NCI-H2227 (cell line): ENCODE measurements at regions not wholly inside any gene's neighbourhood (a gene's known extent, or its start where the extent isn't known, plus 50 kb on each side); places are given as distances from the start of the nearest gene placed in this dataset.

Experiments used
- DNase-seq: peaks from one replicate; lab custom pipeline; 2025; ENCODE audit not compliant: unreplicated experiment; lab: John Stamatoyannopoulos, UW

- DNase-seq: no peak
Observed at GRCh38 chr16:60605176-60605575, 1431.1 kb downstream of the CDH8 start.

- no peak for DNase-seq
Observed at GRCh38 chr16:60586493-60586892, 1449.7 kb downstream of the CDH8 start.

GRCh38 chr16:60582528-60582927, 1453.7 kb downstream of the CDH8 start:
- DNase-seq: no peak

GRCh38 chr16:60566901-60567300, 1469.3 kb downstream of the CDH8 start:
- DNase-seq: no peak

GRCh38 chr16:60564588-60564987, 1471.7 kb downstream of the CDH8 start:
- no peak for DNase-seq

- no peak for DNase-seq
Observed at GRCh38 chr16:60563166-60563565, 1473.1 kb downstream of the CDH8 start.

GRCh38 chr16:60558936-60559335, 1477.3 kb downstream of the CDH8 start:
- DNase-seq: no peak

- DNase-seq: no peak
Observed at GRCh38 chr16:60553090-60553757, 1483.0 kb downstream of the CDH8 start.

GRCh38 chr16:60541535-60541934, 1494.7 kb downstream of the CDH8 start:
- DNase-seq: no peak

GRCh38 chr16:60510941-60511340, 1525.3 kb downstream of the CDH8 start:
- DNase-seq: no peak

- no peak for DNase-seq
Observed at GRCh38 chr16:60510208-60510607, 1526.0 kb downstream of the CDH8 start.

- no peak for DNase-seq
Observed at GRCh38 chr16:60491273-60491672, 1545.0 kb downstream of the CDH8 start.

GRCh38 chr16:60485872-60486489, 1550.3 kb downstream of the CDH8 start:
- no peak for DNase-seq

- DNase-seq: no peak
Observed at GRCh38 chr16:60484901-60485300, 1551.3 kb downstream of the CDH8 start.

GRCh38 chr16:60481591-60481990, 1554.6 kb downstream of the CDH8 start:
- DNase-seq: no peak

- no peak for DNase-seq
Observed at GRCh38 chr16:60478810-60479209, 1557.4 kb downstream of the CDH8 start.

GRCh38 chr16:60463986-60464385, 1572.3 kb downstream of the CDH8 start:
- no peak for DNase-seq

- DNase-seq: no peak
Observed at GRCh38 chr16:60459463-60459862, 1576.8 kb downstream of the CDH8 start.

- DNase-seq: no peak
Observed at GRCh38 chr16:60458255-60458654, 1578.0 kb downstream of the CDH8 start.

GRCh38 chr16:60452646-60453045, 1583.6 kb downstream of the CDH8 start:
- no peak for DNase-seq

- no peak for DNase-seq
Observed at GRCh38 chr16:60438894-60439293, 1597.3 kb downstream of the CDH8 start.

- DNase-seq: no peak
Observed at GRCh38 chr16:60432472-60432871, 1603.8 kb downstream of the CDH8 start.

GRCh38 chr16:60419859-60420258, 1616.4 kb downstream of the CDH8 start:
- no peak for DNase-seq
